Right lobe of liver (tissue), 6 donors: ENCODE measurements at regions not wholly inside any gene's neighbourhood (a gene's known extent, or its start where the extent isn't known, plus 50 kb on each side); places are given as distances from the start of the nearest gene placed in this dataset.

Source experiments
- ATAC-seq, 4 donors: fragments of 200-7000 bp; cut with Tn5 transposase; one replicate each; pipeline ENCODE4 v1.9.1; 2020; ENCODE audit warnings: mild to moderate bottlenecking in 4 of 4, moderate library complexity in 4 of 4
- DNase-seq, 3 donors: peaks; one replicate each; pipeline ENCODE4 v3.0.0-alpha.2; 2020
- H3K27ac ChIP-seq, 3 donors: fragments of 200-600 bp; one replicate each; pipeline ENCODE4 v1.8.0; 2022
- H3K27me3 ChIP-seq, 2 donors: fragments of 200-600 bp; one replicate each; pipeline ENCODE4 v1.8.0; 2022
- H3K36me3 ChIP-seq, 4 donors: fragments of 200-600 bp; sonication (generic) in 1 of 4; one replicate each; pipeline versions ENCODE4 v1.5.1 to v1.8.0; 2017 to 2022; ENCODE audit warnings: control low read depth in 1 of 4
- H3K4me1 ChIP-seq, 4 donors: fragments of 200-600 bp; sonication (generic) in 1 of 4; one replicate each; pipeline versions ENCODE4 v1.5.1 to v1.8.0; 2017 to 2022; ENCODE audit warnings: control low read depth in 1 of 4
- H3K4me3 ChIP-seq, 3 donors: fragments of 200-600 bp; one replicate each; pipeline ENCODE4 v1.8.0; 2022
- H3K9me3 ChIP-seq, 4 donors: fragments of 200-600 bp; sonication (generic) in 1 of 4; one replicate each; pipeline versions ENCODE4 v1.5.1 to v1.8.0; 2017 to 2022; ENCODE audit warnings: control low read depth in 1 of 4
- CTCF ChIP-seq, 4 donors: fragments of 200-600 bp in 3 of 4; fragments of 450-650 bp in 1 of 4; IDR thresholded peaks; one replicate each; pipeline versions ENCODE4 v1.5.1 to v1.8.0; 2016 to 2022; ENCODE audit warnings: antibody characterized with exemption in 4 of 4, mild to moderate bottlenecking in 2 of 4
- POLR2A ChIP-seq: fragments of 450-650 bp; IDR thresholded peaks from one replicate; pipeline ENCODE4 v1.6.1; 2017; ENCODE audit warnings: antibody characterized with exemption, mild to moderate bottlenecking
- WGBS: methylation state at CpG from one replicate; pipeline ENCODE4 v1.1.6; 2018; ENCODE audit warnings: low coverage, low lambda C conversion rate; ENCODE audit not compliant: insufficient coverage; ENCODE audit errors: missing lambda C conversion rate; 5-methylcytosine and 5-hydroxymethylcytosine counted together
- intact Hi-C, 2 donors: fragments of 100-400 bp; cut with DNase I; formaldehyde crosslinking; loops; one replicate each; pipeline versions ENCODE4 v1.11.2 to v1.14.1; 2022
- donor health status: DM: no; HTN: yes; CAD: no.
- donor health status: DM: no; HTN: no; CAD: no.
- donor health status: DM: no; HTN: no; CAD: no.
- donor health status: DM: no; HTN: yes; CAD: no.
- donor health status: DM: no; HTN: yes; CAD: no.

DNA sequence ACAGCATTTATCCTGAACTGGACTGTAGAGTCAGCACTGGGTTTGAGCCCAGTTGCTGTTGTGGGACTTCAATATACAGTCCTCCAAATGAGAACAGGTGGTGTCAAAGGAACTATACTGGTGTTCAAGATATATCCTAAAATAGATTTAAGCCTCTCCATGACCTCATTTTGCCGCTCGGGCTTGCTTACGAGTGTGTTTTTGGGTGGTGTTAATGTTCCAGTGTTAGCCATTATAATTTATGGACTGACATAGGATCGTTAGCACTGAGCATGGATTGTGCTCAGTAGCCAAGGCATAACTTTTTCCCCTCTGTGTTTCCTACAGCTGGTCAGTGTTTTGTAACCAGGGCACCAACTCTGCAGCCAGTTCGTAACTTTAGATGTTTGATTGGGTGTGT, 306.6 kb downstream of the SPATA31D1 start:
- H3K4me3 ChIP-seq: no peak overlapping the region
- no peak for DNase-seq
- H3K9me3 ChIP-seq: no peaks in the 10 kb centered on the region
- intact Hi-C loops: no loop called here
- no peak overlapping the region for H3K27ac ChIP-seq
- no peaks in the 10 kb centered on the region for H3K36me3 ChIP-seq
- 60% methylated on average over 2 of the region's 5 CpGs for WGBS
- TF ChIP-seq CTCF (IDR thresholded peaks at IDR 0.05): no peak
- TF ChIP-seq POLR2A: no peak
- H3K27me3 ChIP-seq: no peaks in the 10 kb centered on the region
- H3K4me1 ChIP-seq: no peaks in the 10 kb centered on the region
- ATAC-seq: no peak

- no peak overlapping the region for H3K4me3 ChIP-seq
- H3K36me3 ChIP-seq: no peaks in the 10 kb centered on the region
- no peaks in the 10 kb centered on the region for H3K4me1 ChIP-seq
- DNase-seq: no peak
- intact Hi-C loops: no loop called here
- ATAC-seq: no peak
- no peaks in the 10 kb centered on the region for H3K27me3 ChIP-seq
- no peak for TF ChIP-seq CTCF (IDR thresholded peaks at IDR 0.05)
- TF ChIP-seq POLR2A: no peak
- no peaks in the 10 kb centered on the region for H3K9me3 ChIP-seq
- no peak overlapping the region for H3K27ac ChIP-seq
Measured at GRCh38 chr9:82299870-82300269, 311.3 kb downstream of the SPATA31D1 start.

GRCh38 chr9:82302968-82303655, 314.5 kb downstream of the SPATA31D1 start:
- ATAC-seq: no peak
- Histone ChIP-seq H3K27me3 (no peaks in the 10 kb centered on the region), H3K36me3 (no peaks in the 10 kb centered on the region), H3K4me3 (no peak overlapping the region), H3K9me3 (no peaks in the 10 kb centered on the region), H3K27ac (no peak overlapping the region), H3K4me1 (no peaks in the 10 kb centered on the region)
- 91% methylated on average over 3 of the region's 5 CpGs for whole genome bisulfite sequencing
- intact Hi-C loops: no loop called here
- TF ChIP-seq POLR2A: no peak
- no peak for TF ChIP-seq CTCF (IDR thresholded peaks at IDR 0.05)
- DNase-seq: no peak

- H3K4me1 ChIP-seq: peaks cover 0 to 6% (median 0%) of the 10 kb centered on the region in 4 donors
- no peak for DNase-seq
- no peak for TF ChIP-seq CTCF (IDR thresholded peaks at IDR 0.05)
- no peak for TF ChIP-seq POLR2A
- no peaks in the 10 kb centered on the region for H3K36me3 ChIP-seq
- H3K4me3 ChIP-seq: no peak overlapping the region
- no peak for ATAC-seq
- H3K9me3 ChIP-seq: no peaks in the 10 kb centered on the region
- 89% methylated on average over 3 of the region's 3 CpGs for WGBS
- no peak overlapping the region for H3K27ac ChIP-seq
- no peaks in the 10 kb centered on the region for H3K27me3 ChIP-seq
- intact Hi-C loops: no loop called here
Measured at GRCh38 chr9:82308836-82309235, 320.3 kb downstream of the SPATA31D1 start.

DNA sequence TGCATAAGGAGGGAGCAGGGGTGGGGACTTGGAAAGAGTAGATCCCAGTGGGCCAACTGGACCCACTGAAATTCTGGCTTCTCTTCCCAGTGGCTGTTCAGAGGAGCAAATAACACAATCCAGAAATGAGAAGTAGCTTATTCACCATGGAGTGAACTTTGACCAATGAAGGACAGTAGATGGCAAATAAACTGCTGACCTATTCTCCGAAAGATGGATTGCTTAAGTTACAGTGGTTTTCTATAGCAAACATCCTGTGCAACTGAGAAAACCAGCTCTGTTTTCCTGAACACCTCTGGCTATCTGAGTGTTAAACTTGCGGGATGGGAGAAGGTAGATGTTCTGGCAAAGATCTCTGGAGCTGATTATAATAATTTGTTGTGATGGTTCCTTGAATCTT, 325.1 kb downstream of the SPATA31D1 start:
- Histone ChIP-seq H3K27me3 (no peaks in the 10 kb centered on the region), H3K4me3 (no peak overlapping the region), H3K36me3 (no peaks in the 10 kb centered on the region), H3K9me3 (no peaks in the 10 kb centered on the region), H3K4me1 (peaks cover 0 to 9% (median 0%) of the 10 kb centered on the region in 4 donors), H3K27ac (no peak overlapping the region)
- DNase-seq (no peak), ATAC-seq (peak; percentile 64 to 97 (median 87))
- TF ChIP-seq CTCF (IDR thresholded peaks at IDR 0.05) (no peak), POLR2A (no peak)
- intact Hi-C loops: no loop called here
- WGBS: 49% methylated on average over 2 of the region's 2 CpGs
